HL-60 (cell line): ENCODE measurements at regions not wholly inside any gene's neighbourhood (a gene's known extent, or its start where the extent isn't known, plus 50 kb on each side); places are given as distances from the start of the nearest gene placed in this dataset.

Source experiments
- POLR2AphosphoS5 ChIP-seq: IDR thresholded peaks from 2 replicates; pipeline ENCODE4 v1.6.1; 2012; ENCODE audit warnings: low read depth
- TF ChIP-seq, protein P1 (sequence below): IDR thresholded peaks from one replicate; pipeline ENCODE4 v1.5.1; 2011; ENCODE audit warnings: low read length, control low read depth, inconsistent platforms; ENCODE audit not compliant: insufficient read depth
- TF ChIP-seq, protein P2 (sequence below): IDR thresholded peaks from 2 replicates; pipeline ENCODE4 v1.6.1; 2012; ENCODE audit warnings: low read depth; ENCODE audit not compliant: insufficient replicate concordance

DNA sequence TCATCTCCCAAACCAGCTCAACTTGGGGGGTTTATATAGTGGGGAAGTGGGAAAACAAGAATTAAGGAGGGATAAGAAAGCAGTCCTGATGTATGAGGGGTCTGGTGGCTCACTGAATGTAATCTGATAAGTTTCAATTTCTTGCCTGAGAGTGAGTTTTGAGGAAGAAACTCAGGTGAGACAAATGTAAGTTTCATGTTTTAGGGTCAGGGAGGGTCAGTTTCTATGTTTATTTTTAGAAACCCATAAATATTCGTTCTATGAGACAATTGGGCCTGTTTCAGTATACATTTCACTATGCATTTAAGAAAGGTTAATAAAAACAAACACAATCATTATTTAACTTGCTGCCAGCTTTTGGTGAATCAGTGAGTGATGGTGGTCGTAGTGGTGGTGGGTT lies 128.0 kb upstream of the MBL2 start:
- TF ChIP-seq, protein P1, sequence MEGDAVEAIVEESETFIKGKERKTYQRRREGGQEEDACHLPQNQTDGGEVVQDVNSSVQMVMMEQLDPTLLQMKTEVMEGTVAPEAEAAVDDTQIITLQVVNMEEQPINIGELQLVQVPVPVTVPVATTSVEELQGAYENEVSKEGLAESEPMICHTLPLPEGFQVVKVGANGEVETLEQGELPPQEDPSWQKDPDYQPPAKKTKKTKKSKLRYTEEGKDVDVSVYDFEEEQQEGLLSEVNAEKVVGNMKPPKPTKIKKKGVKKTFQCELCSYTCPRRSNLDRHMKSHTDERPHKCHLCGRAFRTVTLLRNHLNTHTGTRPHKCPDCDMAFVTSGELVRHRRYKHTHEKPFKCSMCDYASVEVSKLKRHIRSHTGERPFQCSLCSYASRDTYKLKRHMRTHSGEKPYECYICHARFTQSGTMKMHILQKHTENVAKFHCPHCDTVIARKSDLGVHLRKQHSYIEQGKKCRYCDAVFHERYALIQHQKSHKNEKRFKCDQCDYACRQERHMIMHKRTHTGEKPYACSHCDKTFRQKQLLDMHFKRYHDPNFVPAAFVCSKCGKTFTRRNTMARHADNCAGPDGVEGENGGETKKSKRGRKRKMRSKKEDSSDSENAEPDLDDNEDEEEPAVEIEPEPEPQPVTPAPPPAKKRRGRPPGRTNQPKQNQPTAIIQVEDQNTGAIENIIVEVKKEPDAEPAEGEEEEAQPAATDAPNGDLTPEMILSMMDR: no peak
- TF ChIP-seq, protein P2, sequence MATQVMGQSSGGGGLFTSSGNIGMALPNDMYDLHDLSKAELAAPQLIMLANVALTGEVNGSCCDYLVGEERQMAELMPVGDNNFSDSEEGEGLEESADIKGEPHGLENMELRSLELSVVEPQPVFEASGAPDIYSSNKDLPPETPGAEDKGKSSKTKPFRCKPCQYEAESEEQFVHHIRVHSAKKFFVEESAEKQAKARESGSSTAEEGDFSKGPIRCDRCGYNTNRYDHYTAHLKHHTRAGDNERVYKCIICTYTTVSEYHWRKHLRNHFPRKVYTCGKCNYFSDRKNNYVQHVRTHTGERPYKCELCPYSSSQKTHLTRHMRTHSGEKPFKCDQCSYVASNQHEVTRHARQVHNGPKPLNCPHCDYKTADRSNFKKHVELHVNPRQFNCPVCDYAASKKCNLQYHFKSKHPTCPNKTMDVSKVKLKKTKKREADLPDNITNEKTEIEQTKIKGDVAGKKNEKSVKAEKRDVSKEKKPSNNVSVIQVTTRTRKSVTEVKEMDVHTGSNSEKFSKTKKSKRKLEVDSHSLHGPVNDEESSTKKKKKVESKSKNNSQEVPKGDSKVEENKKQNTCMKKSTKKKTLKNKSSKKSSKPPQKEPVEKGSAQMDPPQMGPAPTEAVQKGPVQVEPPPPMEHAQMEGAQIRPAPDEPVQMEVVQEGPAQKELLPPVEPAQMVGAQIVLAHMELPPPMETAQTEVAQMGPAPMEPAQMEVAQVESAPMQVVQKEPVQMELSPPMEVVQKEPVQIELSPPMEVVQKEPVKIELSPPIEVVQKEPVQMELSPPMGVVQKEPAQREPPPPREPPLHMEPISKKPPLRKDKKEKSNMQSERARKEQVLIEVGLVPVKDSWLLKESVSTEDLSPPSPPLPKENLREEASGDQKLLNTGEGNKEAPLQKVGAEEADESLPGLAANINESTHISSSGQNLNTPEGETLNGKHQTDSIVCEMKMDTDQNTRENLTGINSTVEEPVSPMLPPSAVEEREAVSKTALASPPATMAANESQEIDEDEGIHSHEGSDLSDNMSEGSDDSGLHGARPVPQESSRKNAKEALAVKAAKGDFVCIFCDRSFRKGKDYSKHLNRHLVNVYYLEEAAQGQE: no peak
- TF ChIP-seq POLR2AphosphoS5: no peak
